NCI-H748 (cell line): ENCODE measurements at regions not wholly inside any gene's neighbourhood (a gene's known extent, or its start where the extent isn't known, plus 50 kb on each side); places are given as distances from the start of the nearest gene placed in this dataset.

Experiments
- DNase-seq: peaks from one replicate; lab custom pipeline; 2025; ENCODE audit not compliant: unreplicated experiment; lab: John Stamatoyannopoulos, UW

DNA sequence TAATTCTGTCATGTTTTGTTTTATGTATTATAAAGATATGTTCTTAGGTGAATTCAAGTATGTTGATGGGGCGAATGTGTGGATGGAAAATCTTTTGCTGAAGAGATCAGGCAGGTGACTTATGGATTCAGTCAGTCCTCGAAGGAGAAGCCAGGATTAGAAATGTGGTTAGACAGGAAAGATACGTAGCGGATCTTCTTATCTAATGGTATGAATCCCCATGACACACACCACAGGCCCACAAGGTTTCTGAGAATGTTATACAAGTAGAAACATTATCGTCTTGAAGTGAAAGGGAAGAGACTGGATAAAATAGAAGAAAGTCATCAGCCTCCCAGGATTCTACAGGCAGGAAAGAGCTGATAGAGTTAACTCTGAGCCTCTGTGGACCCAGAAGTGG, 69.0 kb upstream of the RFXAP start:
- DNase-seq: no peak

DNA sequence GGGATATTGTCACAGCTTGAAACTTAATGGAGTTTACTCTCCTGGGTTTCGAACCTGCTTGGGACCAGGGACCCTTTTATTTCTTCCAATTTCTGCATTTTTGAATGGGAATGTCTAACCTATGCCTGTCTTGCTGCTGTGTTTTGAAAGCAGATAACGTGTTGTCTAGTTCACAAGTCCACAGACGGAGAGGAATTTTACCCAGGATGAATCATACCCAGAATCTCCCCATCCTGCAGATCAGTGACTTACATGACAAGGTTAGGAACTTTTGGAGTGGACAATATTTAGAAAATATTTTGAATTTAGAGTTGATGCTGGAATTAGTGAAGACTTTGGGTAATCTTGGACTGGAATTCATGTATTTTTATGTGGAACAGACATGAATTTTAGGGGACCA, 68.6 kb upstream of the RFXAP start:
- no peak for DNase-seq

DNA sequence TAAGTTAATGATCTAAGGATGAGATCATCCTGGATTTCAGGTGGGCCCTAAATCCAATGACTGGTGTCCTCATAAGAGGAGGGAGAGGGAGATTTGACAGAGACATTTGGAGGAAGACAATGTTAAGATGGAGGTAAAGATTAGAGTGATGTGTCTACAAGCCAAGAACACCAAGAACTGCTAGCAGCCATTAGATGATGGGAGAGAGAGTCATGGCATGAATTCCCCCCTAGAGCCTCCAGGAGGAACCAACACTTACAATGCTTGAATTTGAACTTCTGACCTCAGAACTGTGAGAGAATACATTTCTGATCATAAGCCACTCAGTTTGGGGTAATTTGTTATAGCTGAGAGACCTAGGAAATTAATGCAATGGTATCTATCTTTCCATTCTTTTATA, 68.1 kb upstream of the RFXAP start:
- DNase-seq: no peak

DNA sequence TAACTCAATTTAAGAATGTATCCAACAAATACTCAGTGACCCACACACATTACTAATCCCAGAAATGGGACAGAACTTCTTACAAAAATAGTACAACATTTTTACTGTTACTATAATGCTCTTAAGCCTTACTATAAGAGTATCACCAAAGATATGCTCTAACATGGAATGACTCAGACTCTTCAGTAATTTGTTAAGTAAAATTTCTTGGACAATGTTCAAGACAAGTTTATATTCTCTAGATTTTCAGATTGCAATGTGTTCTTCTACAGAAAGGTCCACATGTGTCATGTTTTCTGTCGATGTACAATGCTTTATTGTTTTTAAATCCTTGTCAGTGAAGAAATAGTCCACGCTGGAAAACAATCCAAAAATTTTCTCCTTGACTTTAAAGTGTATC, 66.3 kb upstream of the RFXAP start:
- no peak for DNase-seq

DNA sequence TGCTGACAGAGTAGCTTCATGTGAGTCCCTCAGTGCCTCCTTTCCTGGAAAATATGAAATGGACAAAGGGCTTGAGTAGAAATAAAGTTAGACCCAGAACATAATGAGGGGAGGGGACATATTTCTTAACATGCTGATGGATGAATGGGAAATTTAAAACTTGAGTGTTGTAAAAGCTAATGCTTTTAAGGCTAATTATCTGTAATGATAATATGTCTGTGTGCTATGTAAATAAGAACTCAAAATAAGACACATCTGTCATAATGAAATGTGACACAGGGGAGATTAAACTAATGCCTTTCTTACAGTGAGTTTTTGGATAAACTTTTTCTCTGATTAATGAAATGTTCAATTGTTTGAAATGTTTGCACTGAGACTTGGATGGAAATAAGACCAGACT, 65.8 kb upstream of the RFXAP start:
- peak; percentile 62 for DNase-seq

DNA sequence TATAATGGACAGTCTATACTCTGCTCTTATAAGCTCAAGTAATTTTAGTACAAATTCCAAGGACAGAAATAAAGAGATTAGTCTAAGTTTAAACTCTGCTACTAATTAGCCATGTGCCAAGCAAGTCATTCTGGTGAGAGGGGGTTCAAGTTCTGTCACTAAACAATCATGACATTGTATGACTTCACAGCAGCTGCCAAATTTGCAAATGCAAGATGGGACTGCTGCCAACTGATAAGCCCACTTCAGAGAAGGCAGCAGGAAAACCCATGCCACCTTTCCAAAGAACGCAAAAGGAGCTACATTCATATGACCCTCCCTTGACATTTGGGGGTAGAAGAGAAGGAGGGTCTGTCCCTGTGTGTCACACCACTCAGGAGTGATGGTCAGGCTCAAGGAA, 60.7 kb upstream of the RFXAP start:
- DNase-seq: peak; percentile 87

DNA sequence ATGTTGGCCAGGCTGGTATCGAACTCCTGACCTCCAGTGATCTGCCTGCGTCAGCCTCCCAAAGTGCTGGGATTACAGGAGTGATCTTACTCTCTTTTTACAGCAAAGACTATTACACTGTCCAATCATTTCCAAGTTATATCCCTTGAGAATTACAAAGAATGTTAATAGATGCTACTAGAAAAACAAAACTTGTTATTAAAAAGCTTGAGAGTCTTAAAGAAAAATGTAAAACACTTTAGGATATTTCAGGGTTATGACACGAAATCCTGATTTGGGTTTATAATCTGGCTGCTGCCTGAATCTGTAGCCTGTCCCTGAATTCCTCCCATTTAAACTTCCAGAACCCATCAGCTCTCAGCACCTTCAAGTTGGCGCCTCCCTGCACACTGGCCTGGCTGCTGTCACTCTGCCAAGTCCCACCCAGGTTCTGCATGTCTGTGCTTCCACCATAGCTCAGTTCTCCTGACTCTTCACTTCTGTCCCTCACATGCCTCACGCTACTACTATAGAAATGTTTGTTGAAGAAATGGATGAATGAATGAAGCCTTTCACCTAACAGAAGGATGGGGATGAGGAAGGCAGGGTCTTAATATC, 55.8 kb upstream of the RFXAP start:
- DNase-seq: no peak

DNA sequence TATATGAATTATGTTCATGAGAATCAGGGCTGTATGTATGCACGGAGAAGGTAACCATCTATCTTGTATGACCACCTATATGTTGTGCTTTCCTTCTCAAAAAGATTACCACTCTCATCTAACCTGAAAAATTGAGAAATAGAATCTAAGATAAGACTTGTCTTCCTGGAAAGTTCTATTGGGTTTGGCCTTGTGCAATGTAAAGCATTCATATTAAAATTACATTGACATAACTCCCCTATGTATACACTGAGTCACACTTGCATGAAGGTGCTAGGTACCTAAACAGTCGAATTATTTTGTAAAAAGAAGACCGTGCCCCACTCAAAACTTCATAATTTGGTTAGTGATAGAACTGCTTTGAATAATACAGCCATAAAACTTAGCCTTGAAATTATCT, 54.5 kb upstream of the RFXAP start:
- DNase-seq: no peak

DNA sequence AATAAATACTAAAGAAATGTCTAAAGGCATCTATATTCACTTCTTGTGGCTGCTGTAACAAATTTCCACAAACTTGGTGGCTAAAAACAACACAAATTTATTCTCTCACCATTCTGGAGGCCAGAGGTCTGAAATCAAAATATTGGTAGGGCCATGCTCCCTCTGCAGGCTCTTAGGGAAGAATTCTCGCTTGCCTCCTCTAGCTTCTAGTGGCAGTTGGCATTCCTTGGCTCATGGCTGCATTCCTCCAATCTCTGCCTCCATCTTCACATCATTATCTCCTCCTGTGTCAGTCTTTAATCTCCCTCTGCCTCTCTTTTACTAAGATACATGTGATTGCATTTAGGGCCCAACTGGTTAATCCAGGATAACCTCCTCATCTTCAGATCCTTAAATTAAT, 54.1 kb upstream of the RFXAP start:
- DNase-seq: no peak

DNA sequence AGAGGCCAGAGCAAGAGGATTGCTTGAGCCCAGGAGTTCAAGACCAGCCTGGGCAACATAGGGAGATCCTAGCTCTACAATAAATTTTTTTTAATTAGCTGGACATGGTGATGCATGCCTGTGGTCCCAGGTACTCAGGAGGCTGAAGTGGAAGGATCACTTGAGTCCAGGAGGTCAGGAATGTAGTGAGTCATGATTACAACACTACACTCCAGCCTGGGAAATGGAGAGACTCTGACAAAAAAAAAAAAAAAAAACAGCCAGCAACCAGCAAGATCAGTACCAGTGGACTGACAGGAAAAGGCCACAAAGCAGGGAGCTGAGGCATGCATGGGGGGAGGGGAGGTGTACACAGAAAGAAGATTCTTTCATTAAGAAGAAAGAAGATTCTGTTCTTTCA, 52.7 kb upstream of the RFXAP start:
- DNase-seq: no peak

DNA sequence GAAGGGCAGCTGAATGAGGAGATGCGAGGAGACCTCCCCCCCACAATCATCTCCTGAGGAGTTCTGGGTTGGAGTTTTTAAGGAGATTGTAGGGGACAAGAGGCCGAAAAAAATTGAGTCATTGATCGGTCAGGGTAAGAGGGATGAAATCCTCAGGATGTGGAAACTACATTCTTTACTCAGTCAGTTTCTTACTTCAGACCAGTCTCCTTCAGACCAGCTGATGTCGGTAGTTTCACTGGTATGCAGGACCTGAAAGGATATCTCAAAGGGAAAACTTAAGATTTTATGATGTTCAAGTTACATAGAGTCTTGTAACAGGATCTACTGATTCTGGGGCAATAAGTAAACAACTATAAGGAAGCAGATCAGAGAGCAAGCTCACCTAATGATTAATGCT, 51.7 kb upstream of the RFXAP start:
- DNase-seq: no peak

DNA sequence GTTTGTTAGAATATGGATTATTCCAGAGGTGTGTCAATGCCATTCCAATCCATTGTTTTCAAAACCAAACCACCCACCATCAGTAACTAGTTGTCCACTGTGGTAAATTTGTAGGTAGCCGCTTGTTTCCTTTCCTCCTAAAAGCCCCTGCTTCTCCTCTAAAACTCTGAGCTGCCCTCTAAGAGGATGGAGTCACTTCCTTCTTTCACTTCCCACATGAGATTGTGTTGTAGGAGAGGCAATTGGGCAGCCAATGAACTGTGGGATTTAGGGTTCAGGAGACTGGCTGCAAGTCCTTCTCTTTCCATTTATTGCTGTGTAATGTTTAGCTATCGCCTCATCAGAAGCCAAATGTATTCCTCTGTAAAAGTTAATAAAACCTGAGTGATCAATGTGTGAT, 49.9 kb upstream of the RFXAP start:
- no peak for DNase-seq
